ENCODE measurements at regions not wholly inside any gene's neighbourhood (a gene's known extent, or its start where the extent isn't known, plus 50 kb on each side); places are given as distances from the start of the nearest gene placed in this dataset.
"Not testable (repeated sequence)": the region's sequence is repeated elsewhere in the genome, so short reads cannot be mapped to it uniquely, and the experiment has no call there.

- Histone ChIP-seq H3K4me3 (ENCODE audit: low read length in 2 of 2) (no peak overlapping the region), H3K4me1 (ENCODE audit: control insufficient read depth, insufficient read depth, low read length) (no peaks in the 10 kb centered on the region), H3K36me3 (ENCODE audit: control insufficient read depth in 2 of 2, insufficient read depth in 2 of 2, low read length in 2 of 2) (no peaks in the 10 kb centered on the region), H3K9me3 (ENCODE audit: control insufficient read depth in 2 of 2, low read length in 2 of 2) (no peaks in the 10 kb centered on the region), H3K27me3 (ENCODE audit: control insufficient read depth in 1 of 2, insufficient read depth in 2 of 2, low read length in 2 of 2) (no peaks in the 10 kb centered on the region), H3K9ac (ENCODE audit: low read length in 2 of 2) (no peak overlapping the region), H3K27ac (ENCODE audit: low read length) (no peak overlapping the region)
Measured at GRCh38 chr7:113285411-113285810, 167.1 kb upstream of the SMIM30 start.

DNA sequence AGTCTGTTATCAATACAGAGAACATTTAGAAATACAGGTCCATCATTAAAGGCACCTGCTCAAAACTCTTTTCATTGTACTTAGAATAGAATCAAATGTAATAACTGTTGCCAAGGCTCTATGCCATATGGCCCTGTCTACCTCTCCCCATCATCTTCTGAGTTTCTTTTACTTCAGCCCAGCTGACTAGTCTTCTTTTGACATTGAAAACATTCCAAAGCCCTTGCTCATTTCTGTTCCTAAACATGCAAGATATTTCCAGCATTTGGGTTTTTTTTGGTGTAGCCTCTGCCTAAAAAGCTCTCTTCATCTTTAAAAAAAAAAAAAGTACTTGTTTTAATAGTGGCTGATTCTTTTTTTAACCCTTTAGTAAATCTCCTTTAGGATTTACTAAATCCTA lies 165.5 kb upstream of the SMIM30 start:
- Histone ChIP-seq H3K27ac (ENCODE audit: low read length) (no peak overlapping the region), H3K27me3 (ENCODE audit: control insufficient read depth in 1 of 2, insufficient read depth in 2 of 2, low read length in 2 of 2) (no peaks in the 10 kb centered on the region), H3K4me3 (ENCODE audit: low read length in 2 of 2) (no peak overlapping the region), H3K9ac (ENCODE audit: low read length in 2 of 2) (no peak overlapping the region), H3K9me3 (ENCODE audit: control insufficient read depth in 2 of 2, low read length in 2 of 2) (no peaks in the 10 kb centered on the region), H3K36me3 (ENCODE audit: control insufficient read depth in 2 of 2, insufficient read depth in 2 of 2, low read length in 2 of 2) (no peaks in the 10 kb centered on the region), H3K4me1 (ENCODE audit: control insufficient read depth, insufficient read depth, low read length) (no peaks in the 10 kb centered on the region)

DNA sequence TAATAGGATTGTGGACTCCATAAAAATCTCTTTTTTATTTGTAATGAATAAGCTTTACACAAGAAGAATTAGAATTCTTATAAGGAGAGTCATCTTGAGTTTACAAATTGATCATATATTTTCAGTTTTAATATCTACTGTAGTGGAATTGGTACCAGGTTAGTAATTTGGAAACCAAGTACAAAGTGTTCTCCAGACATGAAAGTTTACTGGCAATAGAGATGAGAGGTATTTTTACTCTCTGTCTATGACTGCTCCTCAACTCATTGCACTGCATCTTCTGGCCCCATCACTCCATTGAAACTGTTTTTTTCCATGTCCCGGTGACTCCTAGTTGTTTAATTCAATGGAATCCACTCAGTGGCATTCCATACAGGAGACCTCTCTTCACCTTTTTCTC lies 164.5 kb upstream of the SMIM30 start:
- Histone ChIP-seq H3K9me3 (ENCODE audit: control insufficient read depth in 2 of 2, low read length in 2 of 2) (no peaks in the 10 kb centered on the region), H3K27ac (ENCODE audit: low read length) (no peak overlapping the region), H3K27me3 (ENCODE audit: control insufficient read depth in 1 of 2, insufficient read depth in 2 of 2, low read length in 2 of 2) (no peaks in the 10 kb centered on the region), H3K4me3 (ENCODE audit: low read length in 2 of 2) (no peak overlapping the region), H3K4me1 (ENCODE audit: control insufficient read depth, insufficient read depth, low read length) (no peaks in the 10 kb centered on the region), H3K36me3 (ENCODE audit: control insufficient read depth in 2 of 2, insufficient read depth in 2 of 2, low read length in 2 of 2) (no peaks in the 10 kb centered on the region), H3K9ac (ENCODE audit: low read length in 2 of 2) (no peak overlapping the region)

GRCh38 chr7:113281223-113281622 lies 162.9 kb upstream of the SMIM30 start:
- Histone ChIP-seq H3K9ac (ENCODE audit: low read length in 2 of 2) (no peak overlapping the region), H3K4me1 (ENCODE audit: control insufficient read depth, insufficient read depth, low read length) (no peaks in the 10 kb centered on the region), H3K36me3 (ENCODE audit: control insufficient read depth in 2 of 2, insufficient read depth in 2 of 2, low read length in 2 of 2) (no peaks in the 10 kb centered on the region), H3K27ac (ENCODE audit: low read length) (no peak overlapping the region), H3K27me3 (ENCODE audit: control insufficient read depth in 1 of 2, insufficient read depth in 2 of 2, low read length in 2 of 2) (no peaks in the 10 kb centered on the region), H3K9me3 (ENCODE audit: control insufficient read depth in 2 of 2, low read length in 2 of 2) (no peaks in the 10 kb centered on the region), H3K4me3 (ENCODE audit: low read length in 2 of 2) (no peak overlapping the region)

DNA sequence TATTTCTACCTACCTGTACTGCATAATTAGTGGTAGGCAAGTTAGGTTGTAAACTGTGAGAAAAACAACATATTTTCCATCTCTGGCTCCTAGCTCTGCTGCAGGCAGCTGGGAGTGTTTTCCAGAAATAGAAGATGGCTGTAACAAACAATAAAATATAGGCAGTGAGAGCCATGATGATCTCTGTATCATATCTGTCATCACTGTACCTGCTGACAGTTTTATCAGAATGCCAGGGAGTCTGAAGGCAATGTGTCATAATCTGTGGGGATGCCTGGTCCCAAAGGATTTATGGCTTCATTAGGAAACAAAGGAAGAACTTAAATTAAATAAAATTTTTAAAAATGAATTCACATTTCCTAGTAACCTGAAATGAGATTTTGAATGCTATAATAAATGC lies 160.9 kb upstream of the SMIM30 start:
- H3K27ac ChIP-seq (ENCODE audit: low read length), result no peak overlapping the region
- no peaks in the 10 kb centered on the region for H3K9me3 ChIP-seq (ENCODE audit: control insufficient read depth in 2 of 2, low read length in 2 of 2)
- no peak overlapping the region for H3K4me3 ChIP-seq (ENCODE audit: low read length in 2 of 2)

GRCh38 chr7:113270790-113271189 lies 152.4 kb upstream of the SMIM30 start:
- Histone ChIP-seq H3K27ac (ENCODE audit: low read length) (no peak overlapping the region), H3K9me3 (ENCODE audit: control insufficient read depth in 2 of 2, low read length in 2 of 2) (peaks cover 0 to 4% of the 10 kb centered on the region in 2 donors), H3K4me3 (ENCODE audit: low read length in 2 of 2) (no peak overlapping the region), H3K9ac (ENCODE audit: low read length in 2 of 2) (no peak overlapping the region), H3K4me1 (ENCODE audit: control insufficient read depth, insufficient read depth, low read length) (no peaks in the 10 kb centered on the region), H3K36me3 (ENCODE audit: control insufficient read depth in 2 of 2, insufficient read depth in 2 of 2, low read length in 2 of 2) (no peaks in the 10 kb centered on the region), H3K27me3 (ENCODE audit: control insufficient read depth in 1 of 2, insufficient read depth in 2 of 2, low read length in 2 of 2) (no peaks in the 10 kb centered on the region)

More for the DNA sequence above, 160.9 kb upstream of the SMIM30 start:
- Histone ChIP-seq H3K9ac (ENCODE audit: low read length in 2 of 2) (no peak overlapping the region), H3K36me3 (ENCODE audit: control insufficient read depth in 2 of 2, insufficient read depth in 2 of 2, low read length in 2 of 2) (no peaks in the 10 kb centered on the region), H3K27me3 (ENCODE audit: control insufficient read depth in 1 of 2, insufficient read depth in 2 of 2, low read length in 2 of 2) (no peaks in the 10 kb centered on the region), H3K4me1 (ENCODE audit: control insufficient read depth, insufficient read depth, low read length) (no peaks in the 10 kb centered on the region)

DNA sequence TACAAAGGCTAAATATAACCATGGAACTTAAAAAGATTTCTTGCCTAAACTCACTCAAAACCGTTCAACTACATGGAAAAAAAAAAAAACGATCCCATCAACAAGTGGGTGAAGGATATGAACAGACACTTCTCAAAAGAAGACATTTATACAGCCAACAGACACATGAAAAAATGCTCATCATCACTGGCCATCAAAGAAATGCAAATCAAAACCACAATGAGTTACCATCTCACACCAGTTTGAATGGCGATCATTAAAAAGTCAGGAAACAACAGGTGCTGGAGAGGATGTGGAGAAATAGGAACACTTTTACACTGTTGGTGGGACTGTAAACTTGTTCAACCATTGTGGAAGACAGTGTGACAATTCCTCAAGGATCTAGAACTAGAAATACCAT lies 151.2 kb upstream of the SMIM30 start:
- H3K27ac ChIP-seq (ENCODE audit: low read length); H3K9me3 ChIP-seq (ENCODE audit: control insufficient read depth in 2 of 2, low read length in 2 of 2); H3K27me3 ChIP-seq (ENCODE audit: control insufficient read depth in 1 of 2, insufficient read depth in 2 of 2, low read length in 2 of 2); H3K36me3 ChIP-seq (ENCODE audit: control insufficient read depth in 2 of 2, insufficient read depth in 2 of 2, low read length in 2 of 2); H3K9ac ChIP-seq (ENCODE audit: low read length in 2 of 2); H3K4me3 ChIP-seq (ENCODE audit: low read length in 2 of 2); H3K4me1 ChIP-seq (ENCODE audit: control insufficient read depth, insufficient read depth, low read length): not testable (repeated sequence)

DNA sequence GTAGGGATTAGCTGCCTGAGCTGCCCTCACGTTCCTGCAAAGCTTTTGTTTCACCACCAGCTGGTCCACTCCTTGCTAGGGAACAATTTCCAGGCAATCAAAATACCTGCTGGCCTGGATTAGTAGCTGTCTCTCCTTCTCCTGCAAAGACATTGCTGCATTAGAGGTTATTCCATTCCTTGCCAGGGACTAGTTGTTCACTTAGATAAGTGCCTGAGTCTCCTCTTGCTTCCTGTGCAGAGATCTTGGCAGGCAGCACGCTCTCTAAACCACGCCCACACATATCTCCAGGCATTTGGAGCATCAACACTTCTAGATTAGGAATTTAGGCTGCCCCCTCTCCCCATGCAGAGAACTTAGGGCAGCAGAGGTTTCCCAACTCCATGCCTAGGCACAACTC lies 150.4 kb upstream of the SMIM30 start:
- H3K9me3 ChIP-seq (ENCODE audit: control insufficient read depth in 2 of 2, low read length in 2 of 2), result peaks cover 0 to 4% of the 10 kb centered on the region in 2 donors
- no peaks in the 10 kb centered on the region for H3K36me3 ChIP-seq (ENCODE audit: control insufficient read depth in 2 of 2, insufficient read depth in 2 of 2, low read length in 2 of 2)
- H3K9ac ChIP-seq (ENCODE audit: low read length in 2 of 2), result no peak overlapping the region
- no peaks in the 10 kb centered on the region for H3K27me3 ChIP-seq (ENCODE audit: control insufficient read depth in 1 of 2, insufficient read depth in 2 of 2, low read length in 2 of 2)
- no peak overlapping the region for H3K27ac ChIP-seq (ENCODE audit: low read length)
- H3K4me1 ChIP-seq (ENCODE audit: control insufficient read depth, insufficient read depth, low read length), result no peaks in the 10 kb centered on the region
- H3K4me3 ChIP-seq (ENCODE audit: low read length in 2 of 2), result no peak overlapping the region

GRCh38 chr7:113267885-113268284 lies 149.5 kb upstream of the SMIM30 start:
- no peak overlapping the region for H3K4me3 ChIP-seq (ENCODE audit: low read length in 2 of 2)
- H3K4me1 ChIP-seq (ENCODE audit: control insufficient read depth, insufficient read depth, low read length), result no peaks in the 10 kb centered on the region
- H3K36me3 ChIP-seq (ENCODE audit: control insufficient read depth in 2 of 2, insufficient read depth in 2 of 2, low read length in 2 of 2), result no peaks in the 10 kb centered on the region
- H3K9me3 ChIP-seq (ENCODE audit: control insufficient read depth in 2 of 2, low read length in 2 of 2), result peaks cover 0 to 4% of the 10 kb centered on the region in 2 donors
- H3K27ac ChIP-seq (ENCODE audit: low read length), result no peak overlapping the region
- no peak overlapping the region for H3K9ac ChIP-seq (ENCODE audit: low read length in 2 of 2)
- no peaks in the 10 kb centered on the region for H3K27me3 ChIP-seq (ENCODE audit: control insufficient read depth in 1 of 2, insufficient read depth in 2 of 2, low read length in 2 of 2)

DNA sequence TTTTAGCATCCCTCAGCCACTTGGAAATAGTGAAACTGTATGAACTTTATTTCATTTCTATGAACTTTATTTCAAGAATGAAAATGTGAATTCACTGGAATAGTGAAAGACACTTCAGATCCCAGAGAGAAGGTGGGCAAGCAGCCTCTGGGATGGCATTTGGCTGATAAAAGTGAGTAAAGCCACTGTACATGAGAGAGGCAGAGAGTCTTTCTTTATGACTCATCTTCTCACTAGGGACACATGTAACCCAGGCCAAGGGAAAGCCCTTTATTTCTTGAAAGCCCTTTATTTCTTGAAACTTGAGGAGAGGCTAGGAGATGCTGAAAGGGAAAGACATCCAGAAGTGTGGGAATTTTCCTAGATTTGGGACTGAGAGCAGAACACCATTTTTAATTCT lies 148.9 kb upstream of the SMIM30 start:
- H3K9me3 ChIP-seq (ENCODE audit: control insufficient read depth in 2 of 2, low read length in 2 of 2), result peaks cover 0 to 4% of the 10 kb centered on the region in 2 donors
- no peak overlapping the region for H3K9ac ChIP-seq (ENCODE audit: low read length in 2 of 2)
- no peaks in the 10 kb centered on the region for H3K4me1 ChIP-seq (ENCODE audit: control insufficient read depth, insufficient read depth, low read length)
- H3K27ac ChIP-seq (ENCODE audit: low read length), result no peak overlapping the region
- H3K36me3 ChIP-seq (ENCODE audit: control insufficient read depth in 2 of 2, insufficient read depth in 2 of 2, low read length in 2 of 2), result no peaks in the 10 kb centered on the region
- no peaks in the 10 kb centered on the region for H3K27me3 ChIP-seq (ENCODE audit: control insufficient read depth in 1 of 2, insufficient read depth in 2 of 2, low read length in 2 of 2)
- H3K4me3 ChIP-seq (ENCODE audit: low read length in 2 of 2), result no peak overlapping the region

DNA sequence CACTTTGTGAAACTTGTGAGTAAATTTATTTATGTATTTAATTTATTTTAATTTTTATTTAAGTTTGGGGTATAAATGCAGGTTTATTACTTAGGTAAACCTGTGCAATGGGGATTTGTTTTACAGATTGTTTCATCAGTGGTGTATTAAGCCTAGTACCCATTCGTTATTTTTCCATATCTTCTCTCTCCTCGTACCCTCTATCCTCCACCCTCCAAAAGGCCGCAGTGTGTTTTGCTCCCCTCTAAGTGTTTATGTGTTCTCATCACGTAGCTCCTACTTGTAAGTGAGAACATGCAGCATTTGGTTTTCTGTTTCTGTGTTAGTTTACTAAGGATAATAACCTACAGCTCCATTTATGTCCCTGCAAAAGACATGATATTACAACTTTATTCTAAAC lies 145.4 kb upstream of the SMIM30 start:
- no peak overlapping the region for H3K9ac ChIP-seq (ENCODE audit: low read length in 2 of 2)
- H3K4me3 ChIP-seq (ENCODE audit: low read length in 2 of 2), result no peak overlapping the region
- no peaks in the 10 kb centered on the region for H3K36me3 ChIP-seq (ENCODE audit: control insufficient read depth in 2 of 2, insufficient read depth in 2 of 2, low read length in 2 of 2)
- H3K27ac ChIP-seq (ENCODE audit: low read length), result no peak overlapping the region
- no peaks in the 10 kb centered on the region for H3K4me1 ChIP-seq (ENCODE audit: control insufficient read depth, insufficient read depth, low read length)
- no peaks in the 10 kb centered on the region for H3K9me3 ChIP-seq (ENCODE audit: control insufficient read depth in 2 of 2, low read length in 2 of 2)
- H3K27me3 ChIP-seq (ENCODE audit: control insufficient read depth in 1 of 2, insufficient read depth in 2 of 2, low read length in 2 of 2), result no peaks in the 10 kb centered on the region

Data from stomach smooth muscle (tissue), 2 donors.